Fibroblast of lung (primary cell): ENCODE measurements at regions not wholly inside any gene's neighbourhood (a gene's known extent, or its start where the extent isn't known, plus 50 kb on each side); places are given as distances from the start of the nearest gene placed in this dataset.

Experiments
- DNase-seq, 2 donors: peaks; one replicate each; pipeline versions ENCODE4 v3.0.0 to v3.0.0-alpha.2; 2010; ENCODE audit warnings: low read depth in 2 of 2
- H2AFZ ChIP-seq: 2 replicates; pipeline ENCODE4 v1.5.1; 2012; ENCODE audit warnings: low read length, control low read depth, inconsistent platforms
- H3K27ac ChIP-seq: 2 replicates; pipeline ENCODE4 v1.5.1; 2011; ENCODE audit warnings: low read length, control low read depth; ENCODE audit not compliant: insufficient read depth
- H3K27me3 ChIP-seq: 2 replicates; pipeline ENCODE4 v1.5.1; 2011; ENCODE audit warnings: mild to moderate bottlenecking, low read length; ENCODE audit not compliant: control insufficient read depth, insufficient read depth
- H3K36me3 ChIP-seq: 2 replicates; pipeline ENCODE4 v1.5.1; 2011; ENCODE audit warnings: low read length; ENCODE audit not compliant: control insufficient read depth, insufficient read depth
- H3K4me1 ChIP-seq: 2 replicates; pipeline ENCODE4 v1.5.1; 2011; ENCODE audit warnings: low read length; ENCODE audit not compliant: control insufficient read depth, insufficient read depth; ENCODE audit errors: extremely low read depth
- H3K4me2 ChIP-seq: 2 replicates; pipeline ENCODE4 v1.5.1; 2011; ENCODE audit warnings: low read length, control low read depth; ENCODE audit not compliant: insufficient read depth; ENCODE audit errors: extremely low read depth
- H3K4me3 ChIP-seq, 4 experiments: fragments of 200-600 bp in 1 of 4; sonication (generic) in 1 of 4; replicated peaks in 1 of 4; 2 replicates each; pipeline ENCODE4 v1.5.1; 2011 to 2016; ENCODE audit warnings: low read length in 4 of 4, low read depth in 3 of 4, mild to moderate bottlenecking in 3 of 4, control low read depth in 2 of 4, inconsistent platforms in 1 of 4, mixed read lengths in 1 of 4; ENCODE audit not compliant: insufficient read depth in 1 of 4; ENCODE audit errors: control extremely low read depth in 1 of 4
- H3K79me2 ChIP-seq: 2 replicates; pipeline ENCODE4 v1.5.1; 2012; ENCODE audit warnings: mild to moderate bottlenecking, low read length, inconsistent platforms; ENCODE audit not compliant: control insufficient read depth, insufficient read depth
- H3K9ac ChIP-seq: 2 replicates; pipeline ENCODE4 v1.5.1; 2011; ENCODE audit warnings: mild to moderate bottlenecking, low read length, control low read depth; ENCODE audit not compliant: insufficient read depth
- H3K9me3 ChIP-seq: 2 replicates; pipeline ENCODE4 v1.5.1; 2012; ENCODE audit warnings: low read depth, low read length; ENCODE audit not compliant: control insufficient read depth, insufficient read depth
- H4K20me1 ChIP-seq: 2 replicates; pipeline ENCODE4 v1.5.1; 2011; ENCODE audit warnings: low read length; ENCODE audit not compliant: control insufficient read depth, insufficient read depth; ENCODE audit errors: extremely low read depth
- EZH2 ChIP-seq: IDR thresholded peaks from 2 replicates; pipeline ENCODE4 v1.5.1; 2012; ENCODE audit warnings: low read length, control low read depth, mild to moderate bottlenecking; ENCODE audit errors: missing control alignments
- TF ChIP-seq, protein P1 (sequence below), 2 donors: IDR thresholded peaks in 1 of 2; conservative IDR thresholded peaks in 1 of 2; 1 replicate in 1 of 2; 2 replicates in 1 of 2; pipeline ENCODE4 v1.5.1; 2011 to 2012; ENCODE audit warnings: low read length in 2 of 2, control low read depth in 1 of 2, inconsistent platforms in 1 of 2, low read depth in 1 of 2, mild to moderate bottlenecking in 1 of 2

GRCh38 chr5:75837258-75837841 is 120.1 kb upstream of the POC5 start:
- Histone ChIP-seq H4K20me1 (no peaks in the 10 kb centered on the region), H3K4me1 (no peaks in the 10 kb centered on the region), H3K4me2 (no peak overlapping the region), H3K9ac (no peak overlapping the region), H2AFZ (no peak overlapping the region), H3K4me3 (no peak overlapping the region), H3K27me3 (no peaks in the 10 kb centered on the region), H3K9me3 (no peaks in the 10 kb centered on the region), H3K27ac (no peak overlapping the region), H3K36me3 (no peaks in the 10 kb centered on the region), H3K79me2 (no peaks in the 10 kb centered on the region)
- TF ChIP-seq, protein P1, sequence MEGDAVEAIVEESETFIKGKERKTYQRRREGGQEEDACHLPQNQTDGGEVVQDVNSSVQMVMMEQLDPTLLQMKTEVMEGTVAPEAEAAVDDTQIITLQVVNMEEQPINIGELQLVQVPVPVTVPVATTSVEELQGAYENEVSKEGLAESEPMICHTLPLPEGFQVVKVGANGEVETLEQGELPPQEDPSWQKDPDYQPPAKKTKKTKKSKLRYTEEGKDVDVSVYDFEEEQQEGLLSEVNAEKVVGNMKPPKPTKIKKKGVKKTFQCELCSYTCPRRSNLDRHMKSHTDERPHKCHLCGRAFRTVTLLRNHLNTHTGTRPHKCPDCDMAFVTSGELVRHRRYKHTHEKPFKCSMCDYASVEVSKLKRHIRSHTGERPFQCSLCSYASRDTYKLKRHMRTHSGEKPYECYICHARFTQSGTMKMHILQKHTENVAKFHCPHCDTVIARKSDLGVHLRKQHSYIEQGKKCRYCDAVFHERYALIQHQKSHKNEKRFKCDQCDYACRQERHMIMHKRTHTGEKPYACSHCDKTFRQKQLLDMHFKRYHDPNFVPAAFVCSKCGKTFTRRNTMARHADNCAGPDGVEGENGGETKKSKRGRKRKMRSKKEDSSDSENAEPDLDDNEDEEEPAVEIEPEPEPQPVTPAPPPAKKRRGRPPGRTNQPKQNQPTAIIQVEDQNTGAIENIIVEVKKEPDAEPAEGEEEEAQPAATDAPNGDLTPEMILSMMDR (conservative IDR thresholded peaks at IDR 0.05 in 1 of 2, IDR thresholded peaks at IDR 0.05 in 1 of 2; ENCODE audit: low read depth in 1 of 2, low read length in 2 of 2), result no peak
- TF ChIP-seq EZH2, result no peak
- no peak for DNase-seq

GRCh38 chr5:75831561-75831960 is 114.3 kb upstream of the POC5 start:
- Histone ChIP-seq H3K4me1 (no peaks in the 10 kb centered on the region), H3K9me3 (no peaks in the 10 kb centered on the region), H3K4me3 (no peak overlapping the region), H4K20me1 (no peaks in the 10 kb centered on the region), H3K27ac (no peak overlapping the region), H3K79me2 (no peaks in the 10 kb centered on the region), H2AFZ (no peak overlapping the region), H3K27me3 (no peaks in the 10 kb centered on the region), H3K4me2 (no peak overlapping the region), H3K9ac (no peak overlapping the region), H3K36me3 (no peaks in the 10 kb centered on the region)
- DNase-seq, result no peak
- no peak for TF ChIP-seq EZH2
- TF ChIP-seq, protein P1 (conservative IDR thresholded peaks at IDR 0.05 in 1 of 2, IDR thresholded peaks at IDR 0.05 in 1 of 2; ENCODE audit: low read depth in 1 of 2, low read length in 2 of 2), result no peak

DNA sequence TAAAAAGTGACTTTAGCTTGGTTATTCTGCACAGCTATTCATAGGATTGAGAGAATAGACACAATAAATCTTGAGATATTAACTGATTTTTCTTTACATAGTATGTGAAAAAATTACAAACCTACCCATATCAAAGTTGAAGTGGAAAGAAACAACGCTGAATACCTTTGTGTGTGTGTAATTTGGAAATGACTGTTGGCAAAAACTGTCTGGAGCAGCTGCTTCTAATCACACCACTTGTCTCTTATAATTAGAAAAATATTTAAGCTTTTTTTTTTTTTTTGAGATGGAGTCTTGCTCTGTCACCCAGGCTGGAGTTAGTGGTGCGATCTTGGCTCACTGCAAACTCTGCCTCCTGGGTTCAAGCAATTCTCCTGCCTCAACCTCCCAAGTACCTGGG is 110.8 kb upstream of the POC5 start:
- Histone ChIP-seq H3K4me1 (no peaks in the 10 kb centered on the region), H3K4me2 (no peak overlapping the region), H3K27me3 (no peaks in the 10 kb centered on the region), H3K27ac (no peak overlapping the region), H3K9me3 (no peaks in the 10 kb centered on the region), H2AFZ (no peak overlapping the region), H3K4me3 (no peak overlapping the region), H3K9ac (no peak overlapping the region), H4K20me1 (no peaks in the 10 kb centered on the region), H3K79me2 (no peaks in the 10 kb centered on the region), H3K36me3 (no peaks in the 10 kb centered on the region)
- no peak for DNase-seq
- TF ChIP-seq, protein P1 (conservative IDR thresholded peaks at IDR 0.05 in 1 of 2, IDR thresholded peaks at IDR 0.05 in 1 of 2; ENCODE audit: low read depth in 1 of 2, low read length in 2 of 2), result no peak
- TF ChIP-seq EZH2, result no peak
